ENCODE measurements at regions not wholly inside any gene's neighbourhood (a gene's known extent, or its start where the extent isn't known, plus 50 kb on each side); places are given as distances from the start of the nearest gene placed in this dataset.

- TF ChIP-seq POLR2A (IDR thresholded peaks at IDR 0.05; ENCODE audit: low read depth, low read length) (no peak), SPI1 (IDR thresholded peaks at IDR 0.05; ENCODE audit: borderline replicate concordance, insufficient read depth, low read depth, low read length) (no peak), KDM1A (IDR thresholded peaks at IDR 0.05; ENCODE audit: borderline replicate concordance) (no peak), MAX (IDR thresholded peaks at IDR 0.05; ENCODE audit: low read depth, low read length) (no peak), SIN3A (IDR thresholded peaks at IDR 0.05; ENCODE audit: low read depth, low read length) (no peak), PAX8 (IDR thresholded peaks at IDR 0.05) (no peak), NRF1 (conservative IDR thresholded peaks at IDR 0.05; ENCODE audit: low read depth, low read length) (no peak), CTCF (IDR thresholded peaks at IDR 0.05 in 2 of 3, conservative IDR thresholded peaks at IDR 0.05 in 1 of 3; ENCODE audit: control insufficient read depth in 2 of 3, extremely low read depth in 1 of 3, insufficient read depth in 1 of 3, low read depth in 3 of 3, low read length in 3 of 3) (no peak), FOXM1 (IDR thresholded peaks at IDR 0.05; ENCODE audit: low read depth, low read length) (no peak), SRF (IDR thresholded peaks at IDR 0.05; ENCODE audit: low read depth in 2 of 2, low read length in 2 of 2) (no peak), EGR1 (IDR thresholded peaks at IDR 0.05; ENCODE audit: borderline replicate concordance in 1 of 2, low read depth in 2 of 2, low read length in 2 of 2) (no peak)
- TF ChIP-seq, protein P1, sequence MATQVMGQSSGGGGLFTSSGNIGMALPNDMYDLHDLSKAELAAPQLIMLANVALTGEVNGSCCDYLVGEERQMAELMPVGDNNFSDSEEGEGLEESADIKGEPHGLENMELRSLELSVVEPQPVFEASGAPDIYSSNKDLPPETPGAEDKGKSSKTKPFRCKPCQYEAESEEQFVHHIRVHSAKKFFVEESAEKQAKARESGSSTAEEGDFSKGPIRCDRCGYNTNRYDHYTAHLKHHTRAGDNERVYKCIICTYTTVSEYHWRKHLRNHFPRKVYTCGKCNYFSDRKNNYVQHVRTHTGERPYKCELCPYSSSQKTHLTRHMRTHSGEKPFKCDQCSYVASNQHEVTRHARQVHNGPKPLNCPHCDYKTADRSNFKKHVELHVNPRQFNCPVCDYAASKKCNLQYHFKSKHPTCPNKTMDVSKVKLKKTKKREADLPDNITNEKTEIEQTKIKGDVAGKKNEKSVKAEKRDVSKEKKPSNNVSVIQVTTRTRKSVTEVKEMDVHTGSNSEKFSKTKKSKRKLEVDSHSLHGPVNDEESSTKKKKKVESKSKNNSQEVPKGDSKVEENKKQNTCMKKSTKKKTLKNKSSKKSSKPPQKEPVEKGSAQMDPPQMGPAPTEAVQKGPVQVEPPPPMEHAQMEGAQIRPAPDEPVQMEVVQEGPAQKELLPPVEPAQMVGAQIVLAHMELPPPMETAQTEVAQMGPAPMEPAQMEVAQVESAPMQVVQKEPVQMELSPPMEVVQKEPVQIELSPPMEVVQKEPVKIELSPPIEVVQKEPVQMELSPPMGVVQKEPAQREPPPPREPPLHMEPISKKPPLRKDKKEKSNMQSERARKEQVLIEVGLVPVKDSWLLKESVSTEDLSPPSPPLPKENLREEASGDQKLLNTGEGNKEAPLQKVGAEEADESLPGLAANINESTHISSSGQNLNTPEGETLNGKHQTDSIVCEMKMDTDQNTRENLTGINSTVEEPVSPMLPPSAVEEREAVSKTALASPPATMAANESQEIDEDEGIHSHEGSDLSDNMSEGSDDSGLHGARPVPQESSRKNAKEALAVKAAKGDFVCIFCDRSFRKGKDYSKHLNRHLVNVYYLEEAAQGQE (IDR thresholded peaks at IDR 0.05; ENCODE audit: low read depth, low read length): no peak
These were observed 130.8 kb upstream of the DKK2 start for GRCh38 chr4:107166873-107167450.
